ENCODE measurements at regions not wholly inside any gene's neighbourhood (a gene's known extent, or its start where the extent isn't known, plus 50 kb on each side); places are given as distances from the start of the nearest gene placed in this dataset.
"Not testable (repeated sequence)": the region's sequence is repeated elsewhere in the genome, so short reads cannot be mapped to it uniquely, and the experiment has no call there.

GRCh38 chr5:3104429-3105060 is 353.1 kb upstream of the IRX2 start:
- no peak for DNase-seq (ENCODE audit: low spot score)

GRCh38 chr5:3103262-3103811 is 351.9 kb upstream of the IRX2 start:
- no peak for DNase-seq (ENCODE audit: low spot score)

GRCh38 chr5:3102531-3102930 is 351.1 kb upstream of the IRX2 start:
- DNase-seq (ENCODE audit: low spot score), result no peak

GRCh38 chr5:3101561-3101960 is 350.1 kb upstream of the IRX2 start:
- no peak for DNase-seq (ENCODE audit: low spot score)

- no peak for DNase-seq (ENCODE audit: low spot score)
Observed at GRCh38 chr5:3100921-3101551, 349.6 kb upstream of the IRX2 start.

- DNase-seq (ENCODE audit: low spot score), result no peak
Observed at GRCh38 chr5:3099954-3100353, 348.5 kb upstream of the IRX2 start.

- no peak for DNase-seq (ENCODE audit: low spot score)
Observed at GRCh38 chr5:3099526-3099925, 348.0 kb upstream of the IRX2 start.

- no peak for DNase-seq (ENCODE audit: low spot score)
Observed at GRCh38 chr5:3098821-3099220, 347.3 kb upstream of the IRX2 start.

- DNase-seq (ENCODE audit: low spot score), result no peak
Observed at GRCh38 chr5:3092664-3093063, 341.2 kb upstream of the IRX2 start.

- no peak for DNase-seq (ENCODE audit: low spot score)
Observed at GRCh38 chr5:3092211-3092610, 340.7 kb upstream of the IRX2 start.

- DNase-seq (ENCODE audit: low spot score), result no peak
Observed at GRCh38 chr5:3091040-3091774, 339.7 kb upstream of the IRX2 start.

- DNase-seq (ENCODE audit: low spot score), result not testable (repeated sequence)
Observed at GRCh38 chr5:3090305-3090704, 338.8 kb upstream of the IRX2 start.

GRCh38 chr5:3080366-3080765 is 328.9 kb upstream of the IRX2 start:
- no peak for DNase-seq (ENCODE audit: low spot score)

GRCh38 chr5:3077684-3078083 is 326.2 kb upstream of the IRX2 start:
- no peak for DNase-seq (ENCODE audit: low spot score)

- no peak for DNase-seq (ENCODE audit: low spot score)
Observed at GRCh38 chr5:3075309-3075708, 323.8 kb upstream of the IRX2 start.

- DNase-seq (ENCODE audit: low spot score), result peak; percentile 95
Observed at GRCh38 chr5:3068401-3068800, 316.9 kb upstream of the IRX2 start.

GRCh38 chr5:3060283-3060682 is 308.8 kb upstream of the IRX2 start:
- DNase-seq (ENCODE audit: low spot score), result no peak

- no peak for DNase-seq (ENCODE audit: low spot score)
Observed at GRCh38 chr5:3059488-3059887, 308.0 kb upstream of the IRX2 start.

- no peak for DNase-seq (ENCODE audit: low spot score)
Observed at GRCh38 chr5:3058942-3059341, 307.5 kb upstream of the IRX2 start.

- no peak for DNase-seq (ENCODE audit: low spot score)
Observed at GRCh38 chr5:3056866-3057265, 305.4 kb upstream of the IRX2 start.

GRCh38 chr5:3051400-3051799 is 299.9 kb upstream of the IRX2 start:
- no peak for DNase-seq (ENCODE audit: low spot score)

GRCh38 chr5:3050863-3051262 is 299.4 kb upstream of the IRX2 start:
- no peak for DNase-seq (ENCODE audit: low spot score)

- DNase-seq (ENCODE audit: low spot score), result no peak
Observed at GRCh38 chr5:3049261-3049660, 297.8 kb upstream of the IRX2 start.

Measured in H4 (cell line).